SK-N-SH (cell line): ENCODE measurements at regions not wholly inside any gene's neighbourhood (a gene's known extent, or its start where the extent isn't known, plus 50 kb on each side); places are given as distances from the start of the nearest gene placed in this dataset.

Experiments
- CHD2 ChIP-seq: fragments of 150-350 bp; IDR thresholded peaks from 2 replicates; pipeline ENCODE4 v1.6.1; 2018; ENCODE audit warnings: low read length; ENCODE audit not compliant: partially characterized antibody
- CTCF ChIP-seq: fragments of 200-600 bp; sonication (generic); IDR thresholded peaks from 2 replicates; pipeline ENCODE4 v1.6.1; 2017; ENCODE audit warnings: antibody characterized with exemption, mild to moderate bottlenecking, moderate library complexity
- GATA2 ChIP-seq: sonication (generic); formaldehyde crosslinking; IDR thresholded peaks from 2 replicates; pipeline ENCODE4 v1.5.0; 2020; ENCODE audit warnings: mild to moderate bottlenecking, missing genetic modification reagents
- IRF3 ChIP-seq: fragments of 150-350 bp; IDR thresholded peaks from 2 replicates; pipeline ENCODE4 v1.6.1; 2016; ENCODE audit warnings: mild to moderate bottlenecking, low read depth, low read length
- MAX ChIP-seq: IDR thresholded peaks from 2 replicates; pipeline ENCODE4 v1.4.0; 2012; ENCODE audit warnings: low read depth
- POLR2AphosphoS5 ChIP-seq: IDR thresholded peaks from 2 replicates; pipeline ENCODE4 v1.6.1; 2012; ENCODE audit warnings: low read depth, low read length
- SIN3A ChIP-seq: IDR thresholded peaks from 2 replicates; pipeline ENCODE4 v1.6.1; 2012; ENCODE audit warnings: low read depth, mild to moderate bottlenecking, low read length, moderate library complexity, borderline replicate concordance

- TF ChIP-seq CTCF (no peak), MAX (no peak), GATA2 (CRISPR knock-in tag) (no peak), IRF3 (no peak), SIN3A (no peak), CHD2 (no peak), POLR2AphosphoS5 (no peak)
These were observed 283.6 kb downstream of the SHOX start for GRCh38 chrX:914206-914605.
